A673 (cell line): ENCODE measurements at regions not wholly inside any gene's neighbourhood (a gene's known extent, or its start where the extent isn't known, plus 50 kb on each side); places are given as distances from the start of the nearest gene placed in this dataset.

Source experiments
- BruUV-seq: library from RNA; stranded (reverse); fragments of 400-500 nt; replicated peaks from 2 replicates; lab custom pipeline; 2021; lab: Mats Ljungman, UMichigan
- CTCF ChIA-PET: fragments of 300-600 bp; sonication (Branson Sonifier 250); formaldehyde crosslinking; loops from one replicate; lab custom pipeline; 2022; ENCODE audit warnings: antibody characterized with exemption; lab: Charles Lee
- POLR2A ChIA-PET: fragments of 300-600 bp; sonication (Branson Sonifier 250); formaldehyde crosslinking; loops from one replicate; lab custom pipeline; 2022; ENCODE audit warnings: antibody characterized with exemption; ENCODE audit not compliant: low non-redundant PET; lab: Charles Lee
- DNase-seq: peaks from one replicate; pipeline ENCODE4 v3.0.0-alpha.2; 2015; ENCODE audit warnings: low spot score
- H3K27ac ChIP-seq: fragments of 200-600 bp; sonication (generic); 2 replicates; pipeline ENCODE4 v1.5.1; 2016; ENCODE audit warnings: mixed run types, low read depth, mild to moderate bottlenecking, mixed read lengths, antibody characterized with exemption, low read length; ENCODE audit not compliant: poor library complexity, severe bottlenecking
- H3K27me3 ChIP-seq: fragments of 200-600 bp; sonication (generic); replicated peaks from 2 replicates; pipeline ENCODE4 v1.6.1; 2017; ENCODE audit warnings: mixed run types, low read depth, mild to moderate bottlenecking, mixed read lengths, antibody characterized with exemption, low read length; ENCODE audit not compliant: insufficient read depth, poor library complexity
- H3K36me3 ChIP-seq: fragments of 200-600 bp; sonication (generic); 2 replicates; pipeline ENCODE4 v1.6.1; 2016; ENCODE audit warnings: mixed run types, mild to moderate bottlenecking, mixed read lengths, antibody characterized with exemption, low read length; ENCODE audit not compliant: insufficient read depth, poor library complexity, severe bottlenecking
- H3K4me1 ChIP-seq: fragments of 200-600 bp; sonication (generic); 2 replicates; pipeline ENCODE4 v1.6.1; 2017; ENCODE audit warnings: mixed run types, mild to moderate bottlenecking, mixed read lengths, antibody characterized with exemption, low read length; ENCODE audit not compliant: insufficient read depth, poor library complexity, severe bottlenecking
- H3K4me3 ChIP-seq: fragments of 200-600 bp; sonication (generic); 2 replicates; pipeline ENCODE4 v1.5.1; 2016; ENCODE audit warnings: low read depth, mixed run types, mild to moderate bottlenecking, mixed read lengths, low read length; ENCODE audit not compliant: poor library complexity, severe bottlenecking
- H3K9me3 ChIP-seq: fragments of 200-600 bp; sonication (generic); 2 replicates; pipeline ENCODE4 v1.6.1; 2016; ENCODE audit warnings: mixed run types, low read depth, mild to moderate bottlenecking, mixed read lengths, antibody characterized with exemption, low read length; ENCODE audit not compliant: poor library complexity, severe bottlenecking
- EZH2 ChIP-seq: fragments of 200-600 bp; sonication (generic); IDR thresholded peaks from 2 replicates; pipeline ENCODE4 v1.6.1; 2017; ENCODE audit warnings: borderline replicate concordance, low read depth, mild to moderate bottlenecking, mixed read lengths, antibody characterized with exemption, low read length; ENCODE audit not compliant: poor library complexity, severe bottlenecking
- intact Hi-C: fragments of 100-400 bp; cut with micrococcal nuclease; formaldehyde crosslinking; loops from one replicate; pipeline ENCODE4 v1.10.0; 2022; ENCODE audit not compliant: unreplicated experiment
- TF ChIP-seq, protein P1 (sequence below): fragments of 300-800, 200-600 bp; sonication (generic); conservative IDR thresholded peaks from 2 replicates; pipeline ENCODE4 v1.5.1; 2017; ENCODE audit warnings: low read depth, mild to moderate bottlenecking, antibody characterized with exemption, low read length, moderate library complexity, mixed read lengths

DNA sequence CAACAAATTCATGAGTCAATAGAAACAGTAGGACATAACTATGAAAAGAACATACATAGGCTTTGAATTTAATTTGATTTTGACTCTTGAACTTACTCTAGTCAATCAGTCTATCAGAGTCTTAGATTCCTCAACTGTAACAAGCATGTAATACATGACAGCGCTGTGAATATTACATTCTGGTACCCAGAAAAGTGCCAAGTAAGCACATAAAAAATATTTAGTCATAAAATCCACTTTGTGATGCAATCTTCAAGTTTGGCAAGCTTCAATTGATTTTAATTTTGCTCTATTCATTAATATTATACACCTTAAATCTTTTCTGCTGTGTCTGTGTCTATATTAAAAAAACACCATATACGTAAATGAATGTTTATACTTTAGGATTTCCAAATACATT, 483.3 kb downstream of the PRR32 start:
- ChIA-PET CTCF (no interaction called here), POLR2A (no interaction called here)
- no peaks in the 10 kb centered on the region for H3K27me3 ChIP-seq
- H3K9me3 ChIP-seq: no peaks in the 10 kb centered on the region
- TF ChIP-seq, protein P1, sequence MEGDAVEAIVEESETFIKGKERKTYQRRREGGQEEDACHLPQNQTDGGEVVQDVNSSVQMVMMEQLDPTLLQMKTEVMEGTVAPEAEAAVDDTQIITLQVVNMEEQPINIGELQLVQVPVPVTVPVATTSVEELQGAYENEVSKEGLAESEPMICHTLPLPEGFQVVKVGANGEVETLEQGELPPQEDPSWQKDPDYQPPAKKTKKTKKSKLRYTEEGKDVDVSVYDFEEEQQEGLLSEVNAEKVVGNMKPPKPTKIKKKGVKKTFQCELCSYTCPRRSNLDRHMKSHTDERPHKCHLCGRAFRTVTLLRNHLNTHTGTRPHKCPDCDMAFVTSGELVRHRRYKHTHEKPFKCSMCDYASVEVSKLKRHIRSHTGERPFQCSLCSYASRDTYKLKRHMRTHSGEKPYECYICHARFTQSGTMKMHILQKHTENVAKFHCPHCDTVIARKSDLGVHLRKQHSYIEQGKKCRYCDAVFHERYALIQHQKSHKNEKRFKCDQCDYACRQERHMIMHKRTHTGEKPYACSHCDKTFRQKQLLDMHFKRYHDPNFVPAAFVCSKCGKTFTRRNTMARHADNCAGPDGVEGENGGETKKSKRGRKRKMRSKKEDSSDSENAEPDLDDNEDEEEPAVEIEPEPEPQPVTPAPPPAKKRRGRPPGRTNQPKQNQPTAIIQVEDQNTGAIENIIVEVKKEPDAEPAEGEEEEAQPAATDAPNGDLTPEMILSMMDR: no peak
- TF ChIP-seq EZH2: no peak
- no peak overlapping the region for H3K4me3 ChIP-seq
- intact Hi-C loops: no loop called here
- no peak overlapping the region for H3K27ac ChIP-seq
- no peaks in the 10 kb centered on the region for H3K36me3 ChIP-seq
- no TSS peak for BruUV-seq
- H3K4me1 ChIP-seq: no peaks in the 10 kb centered on the region
- no peak for DNase-seq

GRCh38 chrX:127305013-127305412, 485.5 kb downstream of the PRR32 start:
- DNase-seq: no peak
- H3K27me3 ChIP-seq: no peaks in the 10 kb centered on the region
- H3K4me3 ChIP-seq: no peak overlapping the region
- TF ChIP-seq EZH2: no peak
- TF ChIP-seq, protein P1: no peak
- no peaks in the 10 kb centered on the region for H3K4me1 ChIP-seq
- ChIA-PET CTCF (no interaction called here), POLR2A (no interaction called here)
- H3K36me3 ChIP-seq: no peaks in the 10 kb centered on the region
- no TSS peak for BruUV-seq
- intact Hi-C loops: no loop called here
- no peaks in the 10 kb centered on the region for H3K9me3 ChIP-seq
- H3K27ac ChIP-seq: no peak overlapping the region

- Histone ChIP-seq H3K4me1 (no peaks in the 10 kb centered on the region), H3K9me3 (no peaks in the 10 kb centered on the region), H3K27ac (no peak overlapping the region), H3K36me3 (no peaks in the 10 kb centered on the region), H3K27me3 (no peaks in the 10 kb centered on the region), H3K4me3 (no peak overlapping the region)
- CTCF ChIA-PET: no interaction called here
- no TSS peak for BruUV-seq
- intact Hi-C loops: no loop called here
- DNase-seq: no peak
- POLR2A ChIA-PET: no interaction called here
- no peak for TF ChIP-seq EZH2
- TF ChIP-seq, protein P1: no peak
Measured at GRCh38 chrX:127306262-127306661, 486.7 kb downstream of the PRR32 start.
